ENCODE measurements at regions not wholly inside any gene's neighbourhood (a gene's known extent, or its start where the extent isn't known, plus 50 kb on each side); places are given as distances from the start of the nearest gene placed in this dataset.

DNA sequence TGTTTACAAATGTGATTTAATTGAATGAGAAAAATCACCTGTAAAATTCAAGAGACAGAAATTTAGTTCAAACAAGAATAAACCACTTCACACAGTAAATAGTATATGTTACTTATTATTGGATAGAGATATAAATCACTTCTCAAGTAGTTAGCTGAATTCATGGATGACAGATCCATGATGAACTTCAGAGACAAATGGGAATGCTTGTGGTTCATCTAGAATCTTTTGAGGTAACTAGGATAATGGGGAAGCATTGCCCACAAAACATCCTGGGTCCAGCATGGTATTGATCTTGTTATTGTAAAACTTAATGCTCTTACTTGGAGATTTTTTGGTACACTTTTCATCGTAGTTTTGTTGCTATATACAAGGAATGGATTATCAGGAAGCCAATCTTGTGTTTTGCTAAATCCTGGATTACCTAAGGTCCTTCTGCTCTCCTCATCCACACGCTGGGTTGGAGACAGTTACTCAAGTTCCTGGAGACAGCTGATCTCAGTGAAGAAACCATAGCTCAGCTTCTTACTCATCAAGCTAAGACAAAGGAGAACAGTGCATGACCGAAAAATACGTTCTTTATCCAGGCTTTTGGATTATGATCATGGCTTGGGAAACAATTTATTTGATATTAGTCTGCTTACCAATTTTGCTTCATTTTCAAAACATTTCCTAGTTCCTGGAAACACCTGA lies 142.5 kb upstream of the PREP start:
- WGBS: 78% methylated on average over 4 of the region's 4 CpGs
- no peak overlapping the region for H3K4me3 ChIP-seq (ENCODE audit: low read depth in 1 of 3, low read length in 3 of 3)
- H3K27me3 ChIP-seq (ENCODE audit: control insufficient read depth in 4 of 4, insufficient read depth in 4 of 4, low read length in 3 of 4): peaks cover 0 to 4% (median 0%) of the 10 kb centered on the region in 4 donors
- no peak overlapping the region for H3K9ac ChIP-seq (ENCODE audit: low read depth in 1 of 2, low read length in 2 of 2)
- H3K9me3 ChIP-seq (ENCODE audit: control insufficient read depth in 4 of 4, low read length in 3 of 4): no peaks in the 10 kb centered on the region
- no peak overlapping the region for H3K27ac ChIP-seq (ENCODE audit: low read depth in 1 of 2, low read length in 2 of 2)
- no peaks in the 10 kb centered on the region for H3K4me1 ChIP-seq (ENCODE audit: control insufficient read depth in 4 of 4, insufficient read depth in 4 of 4, low read length in 3 of 4)
- no peak for DNase-seq (ENCODE audit: low spot score)
- no peaks in the 10 kb centered on the region for H3K36me3 ChIP-seq (ENCODE audit: control insufficient read depth in 4 of 4, insufficient read depth in 3 of 4, low read depth in 1 of 4, low read length in 3 of 4)
- TF ChIP-seq, protein P1, sequence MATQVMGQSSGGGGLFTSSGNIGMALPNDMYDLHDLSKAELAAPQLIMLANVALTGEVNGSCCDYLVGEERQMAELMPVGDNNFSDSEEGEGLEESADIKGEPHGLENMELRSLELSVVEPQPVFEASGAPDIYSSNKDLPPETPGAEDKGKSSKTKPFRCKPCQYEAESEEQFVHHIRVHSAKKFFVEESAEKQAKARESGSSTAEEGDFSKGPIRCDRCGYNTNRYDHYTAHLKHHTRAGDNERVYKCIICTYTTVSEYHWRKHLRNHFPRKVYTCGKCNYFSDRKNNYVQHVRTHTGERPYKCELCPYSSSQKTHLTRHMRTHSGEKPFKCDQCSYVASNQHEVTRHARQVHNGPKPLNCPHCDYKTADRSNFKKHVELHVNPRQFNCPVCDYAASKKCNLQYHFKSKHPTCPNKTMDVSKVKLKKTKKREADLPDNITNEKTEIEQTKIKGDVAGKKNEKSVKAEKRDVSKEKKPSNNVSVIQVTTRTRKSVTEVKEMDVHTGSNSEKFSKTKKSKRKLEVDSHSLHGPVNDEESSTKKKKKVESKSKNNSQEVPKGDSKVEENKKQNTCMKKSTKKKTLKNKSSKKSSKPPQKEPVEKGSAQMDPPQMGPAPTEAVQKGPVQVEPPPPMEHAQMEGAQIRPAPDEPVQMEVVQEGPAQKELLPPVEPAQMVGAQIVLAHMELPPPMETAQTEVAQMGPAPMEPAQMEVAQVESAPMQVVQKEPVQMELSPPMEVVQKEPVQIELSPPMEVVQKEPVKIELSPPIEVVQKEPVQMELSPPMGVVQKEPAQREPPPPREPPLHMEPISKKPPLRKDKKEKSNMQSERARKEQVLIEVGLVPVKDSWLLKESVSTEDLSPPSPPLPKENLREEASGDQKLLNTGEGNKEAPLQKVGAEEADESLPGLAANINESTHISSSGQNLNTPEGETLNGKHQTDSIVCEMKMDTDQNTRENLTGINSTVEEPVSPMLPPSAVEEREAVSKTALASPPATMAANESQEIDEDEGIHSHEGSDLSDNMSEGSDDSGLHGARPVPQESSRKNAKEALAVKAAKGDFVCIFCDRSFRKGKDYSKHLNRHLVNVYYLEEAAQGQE (IDR thresholded peaks at IDR 0.05): no peak
- no peak for TF ChIP-seq HNF4A (conservative IDR thresholded peaks at IDR 0.05)
- TF ChIP-seq SP1 (IDR thresholded peaks at IDR 0.05): no peak
- TF ChIP-seq GABPA (IDR thresholded peaks at IDR 0.05 in 1 of 2, conservative IDR thresholded peaks at IDR 0.05 in 1 of 2): no peak
- TF ChIP-seq RXRA (IDR thresholded peaks at IDR 0.05): no peak
- TF ChIP-seq EGR1 (IDR thresholded peaks at IDR 0.05; ENCODE audit: low read depth in 2 of 2): no peak
- TF ChIP-seq FOXA1 (IDR thresholded peaks at IDR 0.05): no peak

DNA sequence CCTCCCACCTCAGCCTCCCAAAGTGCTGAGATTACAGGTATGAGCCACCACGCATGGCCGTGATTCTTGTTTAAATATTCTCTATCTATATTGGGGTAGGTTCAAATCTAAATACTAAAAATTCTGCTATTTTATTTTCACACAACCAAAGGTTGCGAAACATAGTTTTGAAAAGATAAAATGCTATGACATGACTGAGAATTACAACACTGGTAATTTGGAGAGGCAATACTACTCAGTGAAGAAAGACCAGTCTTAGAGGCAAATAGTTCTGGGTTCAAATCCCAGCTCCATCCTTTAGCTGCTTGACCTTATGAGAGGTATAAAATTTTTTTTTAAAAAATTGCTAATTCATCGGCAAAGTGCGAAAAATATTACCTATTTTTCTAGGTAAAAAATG lies 137.0 kb upstream of the PREP start:
- H3K4me3 ChIP-seq (ENCODE audit: low read depth in 1 of 3, low read length in 3 of 3): no peak overlapping the region
- WGBS: 88% methylated on average over 5 of the region's 5 CpGs
- H3K4me1 ChIP-seq (ENCODE audit: control insufficient read depth in 4 of 4, insufficient read depth in 4 of 4, low read length in 3 of 4): no peaks in the 10 kb centered on the region
- H3K36me3 ChIP-seq (ENCODE audit: control insufficient read depth in 4 of 4, insufficient read depth in 3 of 4, low read depth in 1 of 4, low read length in 3 of 4): no peaks in the 10 kb centered on the region
- no peaks in the 10 kb centered on the region for H3K27me3 ChIP-seq (ENCODE audit: control insufficient read depth in 4 of 4, insufficient read depth in 4 of 4, low read length in 3 of 4)
- H3K27ac ChIP-seq (ENCODE audit: low read depth in 1 of 2, low read length in 2 of 2): no peak overlapping the region
- no peaks in the 10 kb centered on the region for H3K9me3 ChIP-seq (ENCODE audit: control insufficient read depth in 4 of 4, low read length in 3 of 4)
- TF ChIP-seq RXRA (IDR thresholded peaks at IDR 0.05) (no peak), SP1 (IDR thresholded peaks at IDR 0.05) (no peak), TAF1 (conservative IDR thresholded peaks at IDR 0.05) (no peak), EGR1 (IDR thresholded peaks at IDR 0.05; ENCODE audit: low read depth in 2 of 2) (no peak), YY1 (IDR thresholded peaks at IDR 0.05) (no peak), RAD21 (IDR thresholded peaks at IDR 0.05) (no peak), NR2F2 (IDR thresholded peaks at IDR 0.05) (no peak), FOXA1 (IDR thresholded peaks at IDR 0.05) (no peak), HNF4G (IDR thresholded peaks at IDR 0.05) (no peak), HNF4A (conservative IDR thresholded peaks at IDR 0.05) (no peak)
- TF ChIP-seq, protein P1 (IDR thresholded peaks at IDR 0.05): no peak
- TF ChIP-seq, protein P2, sequence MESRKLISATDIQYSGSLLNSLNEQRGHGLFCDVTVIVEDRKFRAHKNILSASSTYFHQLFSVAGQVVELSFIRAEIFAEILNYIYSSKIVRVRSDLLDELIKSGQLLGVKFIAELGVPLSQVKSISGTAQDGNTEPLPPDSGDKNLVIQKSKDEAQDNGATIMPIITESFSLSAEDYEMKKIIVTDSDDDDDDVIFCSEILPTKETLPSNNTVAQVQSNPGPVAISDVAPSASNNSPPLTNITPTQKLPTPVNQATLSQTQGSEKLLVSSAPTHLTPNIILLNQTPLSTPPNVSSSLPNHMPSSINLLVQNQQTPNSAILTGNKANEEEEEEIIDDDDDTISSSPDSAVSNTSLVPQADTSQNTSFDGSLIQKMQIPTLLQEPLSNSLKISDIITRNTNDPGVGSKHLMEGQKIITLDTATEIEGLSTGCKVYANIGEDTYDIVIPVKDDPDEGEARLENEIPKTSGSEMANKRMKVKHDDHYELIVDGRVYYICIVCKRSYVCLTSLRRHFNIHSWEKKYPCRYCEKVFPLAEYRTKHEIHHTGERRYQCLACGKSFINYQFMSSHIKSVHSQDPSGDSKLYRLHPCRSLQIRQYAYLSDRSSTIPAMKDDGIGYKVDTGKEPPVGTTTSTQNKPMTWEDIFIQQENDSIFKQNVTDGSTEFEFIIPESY (IDR thresholded peaks at IDR 0.05): no peak
- TF ChIP-seq, protein P3, sequence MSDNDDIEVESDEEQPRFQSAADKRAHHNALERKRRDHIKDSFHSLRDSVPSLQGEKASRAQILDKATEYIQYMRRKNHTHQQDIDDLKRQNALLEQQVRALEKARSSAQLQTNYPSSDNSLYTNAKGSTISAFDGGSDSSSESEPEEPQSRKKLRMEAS (IDR thresholded peaks at IDR 0.05): no peak
- TF ChIP-seq, protein P4, sequence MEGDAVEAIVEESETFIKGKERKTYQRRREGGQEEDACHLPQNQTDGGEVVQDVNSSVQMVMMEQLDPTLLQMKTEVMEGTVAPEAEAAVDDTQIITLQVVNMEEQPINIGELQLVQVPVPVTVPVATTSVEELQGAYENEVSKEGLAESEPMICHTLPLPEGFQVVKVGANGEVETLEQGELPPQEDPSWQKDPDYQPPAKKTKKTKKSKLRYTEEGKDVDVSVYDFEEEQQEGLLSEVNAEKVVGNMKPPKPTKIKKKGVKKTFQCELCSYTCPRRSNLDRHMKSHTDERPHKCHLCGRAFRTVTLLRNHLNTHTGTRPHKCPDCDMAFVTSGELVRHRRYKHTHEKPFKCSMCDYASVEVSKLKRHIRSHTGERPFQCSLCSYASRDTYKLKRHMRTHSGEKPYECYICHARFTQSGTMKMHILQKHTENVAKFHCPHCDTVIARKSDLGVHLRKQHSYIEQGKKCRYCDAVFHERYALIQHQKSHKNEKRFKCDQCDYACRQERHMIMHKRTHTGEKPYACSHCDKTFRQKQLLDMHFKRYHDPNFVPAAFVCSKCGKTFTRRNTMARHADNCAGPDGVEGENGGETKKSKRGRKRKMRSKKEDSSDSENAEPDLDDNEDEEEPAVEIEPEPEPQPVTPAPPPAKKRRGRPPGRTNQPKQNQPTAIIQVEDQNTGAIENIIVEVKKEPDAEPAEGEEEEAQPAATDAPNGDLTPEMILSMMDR (IDR thresholded peaks at IDR 0.05; ENCODE audit: low read depth, low read length, missing input control): no peak
- H3K9ac ChIP-seq (ENCODE audit: low read depth in 1 of 2, low read length in 2 of 2): no peak overlapping the region
- DNase-seq (ENCODE audit: low spot score): no peak
